ENCODE measurements at regions not wholly inside any gene's neighbourhood (a gene's known extent, or its start where the extent isn't known, plus 50 kb on each side); places are given as distances from the start of the nearest gene placed in this dataset.

GRCh38 chr2:83516503-83516902, 942.6 kb downstream of the SUCLG1 start:
- DNase-seq: no peak

- no peak for DNase-seq
These were observed 971.6 kb downstream of the SUCLG1 start for GRCh38 chr2:83487451-83487850.

GRCh38 chr2:83481436-83481835, 977.6 kb downstream of the SUCLG1 start:
- DNase-seq: no peak

GRCh38 chr2:83478037-83478436, 981.0 kb downstream of the SUCLG1 start:
- no peak for DNase-seq

GRCh38 chr2:83475371-83475770, 983.7 kb downstream of the SUCLG1 start:
- DNase-seq: no peak

GRCh38 chr2:83471655-83472054, 987.4 kb downstream of the SUCLG1 start:
- peak in 1 of 2 experiments; percentile 6 for DNase-seq

- DNase-seq: no peak
These were observed 988.2 kb downstream of the SUCLG1 start for GRCh38 chr2:83470928-83471327.

GRCh38 chr2:83464444-83464843, 994.6 kb downstream of the SUCLG1 start:
- no peak for DNase-seq

- no peak for DNase-seq
These were observed 996.2 kb downstream of the SUCLG1 start for GRCh38 chr2:83462881-83463280.

- DNase-seq: no peak
These were observed 997.9 kb downstream of the SUCLG1 start for GRCh38 chr2:83461135-83461534.

GRCh38 chr2:83459456-83459855, 999.6 kb downstream of the SUCLG1 start:
- no peak for DNase-seq

GRCh38 chr2:83435989-83436388, 1023.1 kb downstream of the SUCLG1 start:
- no peak for DNase-seq

- no peak for DNase-seq
These were observed 1038.1 kb downstream of the SUCLG1 start for GRCh38 chr2:83420993-83421392.

GRCh38 chr2:83394134-83394904, 1064.8 kb downstream of the SUCLG1 start:
- DNase-seq: no peak

GRCh38 chr2:83388804-83389203, 1070.3 kb downstream of the SUCLG1 start:
- no peak for DNase-seq

GRCh38 chr2:83386549-83386948, 1072.5 kb downstream of the SUCLG1 start:
- no peak for DNase-seq

GRCh38 chr2:83378921-83379320, 1080.2 kb downstream of the SUCLG1 start:
- DNase-seq: no peak

GRCh38 chr2:83376731-83377130, 1082.3 kb downstream of the SUCLG1 start:
- no peak for DNase-seq

GRCh38 chr2:83370419-83370762, 1088.7 kb downstream of the SUCLG1 start:
- no peak for DNase-seq

GRCh38 chr2:83369601-83370418, 1089.3 kb downstream of the SUCLG1 start:
- no peak for DNase-seq

- DNase-seq: no peak
These were observed 1090.2 kb downstream of the SUCLG1 start for GRCh38 chr2:83368916-83369315.

GRCh38 chr2:83368461-83368860, 1090.6 kb downstream of the SUCLG1 start:
- DNase-seq: no peak

GRCh38 chr2:83365476-83365875, 1093.6 kb downstream of the SUCLG1 start:
- no peak for DNase-seq

GRCh38 chr2:83364264-83364663, 1094.8 kb downstream of the SUCLG1 start:
- no peak for DNase-seq

All from NCI-H524 (cell line).